DMS79 (cell line): ENCODE measurements at regions not wholly inside any gene's neighbourhood (a gene's known extent, or its start where the extent isn't known, plus 50 kb on each side); places are given as distances from the start of the nearest gene placed in this dataset.

Experiments
- DNase-seq: peaks from one replicate; lab custom pipeline; 2025; lab: John Stamatoyannopoulos, UW

- no peak for DNase-seq
Observed at GRCh38 chr12:132393991-132394949, 64.9 kb upstream of the GALNT9 start.

DNA sequence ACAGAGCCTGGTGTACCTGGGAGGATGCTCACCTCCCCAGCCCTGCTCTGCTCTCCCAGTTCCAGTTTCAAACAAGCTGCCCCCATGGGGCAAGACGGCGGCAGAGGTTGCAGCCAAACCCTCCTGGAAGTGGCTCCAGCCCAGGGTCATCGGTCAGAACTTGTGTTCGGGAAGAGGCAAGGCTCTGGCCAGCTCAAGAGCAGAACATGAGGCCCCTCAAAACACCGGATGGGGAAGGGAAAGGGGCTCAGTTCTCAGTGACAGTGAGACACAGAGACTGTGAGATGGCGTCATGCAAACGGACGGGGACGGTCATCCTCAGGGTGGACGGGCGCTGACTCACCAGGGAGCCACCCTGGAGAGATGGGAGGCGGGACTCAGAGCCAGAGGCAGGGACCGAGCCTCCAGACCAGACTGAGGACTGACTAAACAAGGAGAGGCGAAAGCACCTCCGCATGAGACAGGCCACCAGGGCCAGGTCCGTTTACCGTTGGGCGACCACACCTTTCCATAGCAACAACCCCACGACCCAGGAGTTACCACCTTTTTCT, 63.9 kb upstream of the GALNT9 start:
- no peak for DNase-seq

DNA sequence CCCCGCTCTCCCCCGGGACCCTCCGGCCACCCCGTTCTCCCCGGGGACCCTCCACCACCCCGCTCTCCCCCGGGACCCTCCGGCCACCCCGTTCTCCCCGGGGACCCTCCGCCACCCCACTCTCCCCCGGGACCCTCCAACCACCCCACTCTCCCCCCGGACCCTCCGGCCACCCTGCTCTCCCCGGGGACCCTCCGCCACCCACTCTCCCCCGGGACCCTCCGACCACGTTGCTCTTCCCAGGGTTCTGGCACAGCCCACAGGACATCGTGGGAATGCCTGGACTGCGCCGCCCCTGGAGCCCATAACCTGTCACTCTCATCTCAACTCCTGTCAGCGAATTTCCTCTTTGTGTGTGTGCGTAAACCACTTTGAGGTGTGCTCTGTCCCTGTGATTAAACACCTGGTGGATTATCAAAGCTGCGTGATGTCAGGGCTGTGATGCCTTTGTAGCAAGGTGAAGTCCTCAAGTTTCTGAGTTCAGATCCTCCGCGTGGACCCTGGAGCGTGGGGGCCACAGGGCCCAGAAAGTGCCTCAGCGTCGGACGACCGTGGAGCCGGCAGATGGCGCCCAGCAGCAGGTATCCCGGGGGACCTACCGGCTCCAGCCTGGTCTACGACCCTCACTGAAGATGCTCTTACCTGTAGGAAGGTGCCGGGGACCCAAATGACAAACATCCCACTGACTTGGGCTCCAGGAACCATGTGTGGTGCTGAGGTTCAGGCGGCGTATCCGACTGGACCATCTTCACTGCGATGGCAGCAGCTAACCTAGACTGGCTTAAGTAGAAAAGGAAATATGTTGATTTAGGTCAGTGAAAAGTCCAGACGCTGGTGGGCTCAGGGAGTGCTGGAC, 63.2 kb upstream of the GALNT9 start:
- DNase-seq: no peak

GRCh38 chr12:132391326-132392041, 62.1 kb upstream of the GALNT9 start:
- DNase-seq: no peak

DNA sequence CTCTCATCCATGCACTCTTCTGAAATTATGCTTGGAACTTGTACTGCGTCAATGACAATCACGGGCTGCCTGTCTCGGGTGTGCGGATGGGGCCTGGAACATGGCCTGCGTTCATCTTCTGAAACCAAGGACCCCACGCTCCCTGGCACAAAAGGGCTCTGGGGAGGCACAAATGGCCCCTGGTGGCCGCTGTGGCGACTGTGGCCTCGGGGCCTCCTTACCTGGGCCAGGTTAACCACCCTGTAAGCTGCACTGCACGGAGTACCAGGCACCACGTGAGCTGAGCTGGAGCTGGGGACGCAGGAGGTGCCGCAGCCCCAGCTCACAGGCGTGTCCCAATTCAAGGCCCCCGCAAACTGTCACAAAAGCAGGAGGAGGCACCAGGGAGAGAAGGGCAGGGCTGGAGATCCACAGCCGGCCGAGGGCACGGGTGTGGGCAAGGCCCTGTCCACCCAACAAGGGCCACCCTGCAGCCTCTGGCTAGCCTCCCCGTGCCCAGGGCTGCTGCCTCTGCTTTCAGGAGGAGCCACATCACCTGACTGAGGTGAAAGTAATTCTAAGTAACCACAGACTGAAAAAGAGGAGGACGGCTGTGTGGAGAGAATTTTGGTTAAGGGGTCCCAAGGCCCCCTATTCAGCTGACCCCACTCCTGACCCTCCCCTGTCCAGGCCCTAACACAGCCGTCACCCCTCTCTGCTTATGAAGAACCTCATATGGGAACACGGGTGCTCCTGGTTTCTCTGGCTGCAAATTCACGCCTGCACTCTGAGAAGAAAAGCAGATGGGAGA, 61.1 kb upstream of the GALNT9 start:
- DNase-seq: no peak

DNA sequence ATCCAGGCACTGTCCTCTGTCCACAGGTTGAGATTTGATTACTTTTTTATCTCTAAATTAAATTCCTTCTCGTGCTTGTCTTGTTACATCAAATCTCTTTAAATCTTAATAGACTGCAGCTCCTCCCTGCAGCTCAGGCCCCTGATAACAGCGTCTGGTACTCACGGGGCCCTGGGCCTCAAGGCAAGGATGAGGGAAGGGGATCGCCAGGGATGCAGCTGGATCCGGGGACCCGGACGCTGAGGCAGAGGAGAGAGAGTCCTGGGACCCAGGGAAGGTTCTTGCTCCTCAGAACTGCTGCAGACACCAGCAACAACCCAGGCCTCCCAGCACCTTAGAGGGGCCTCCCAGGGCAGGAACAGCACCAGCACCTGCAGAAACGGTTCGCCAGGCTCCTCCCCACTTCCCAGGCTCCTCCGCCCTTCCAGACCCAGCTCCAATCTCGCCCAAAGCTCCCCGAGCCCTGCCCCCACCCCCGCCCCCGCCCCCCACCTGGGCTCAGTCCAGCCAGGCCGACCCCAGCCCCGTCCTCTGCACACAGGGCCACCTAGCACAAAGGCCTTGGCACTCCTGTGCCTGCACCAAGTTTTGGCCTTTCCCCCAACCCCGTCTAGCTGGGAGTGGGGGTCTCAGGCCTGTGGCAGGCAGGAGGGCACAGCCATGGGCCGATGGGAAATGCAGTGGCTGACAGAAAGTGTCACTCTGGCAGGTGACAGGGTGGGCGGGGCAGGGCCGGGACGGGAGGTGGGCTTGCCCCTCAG, 60.3 kb upstream of the GALNT9 start:
- DNase-seq: no peak

GRCh38 chr12:132389026-132389425, 59.6 kb upstream of the GALNT9 start:
- no peak for DNase-seq

DNA sequence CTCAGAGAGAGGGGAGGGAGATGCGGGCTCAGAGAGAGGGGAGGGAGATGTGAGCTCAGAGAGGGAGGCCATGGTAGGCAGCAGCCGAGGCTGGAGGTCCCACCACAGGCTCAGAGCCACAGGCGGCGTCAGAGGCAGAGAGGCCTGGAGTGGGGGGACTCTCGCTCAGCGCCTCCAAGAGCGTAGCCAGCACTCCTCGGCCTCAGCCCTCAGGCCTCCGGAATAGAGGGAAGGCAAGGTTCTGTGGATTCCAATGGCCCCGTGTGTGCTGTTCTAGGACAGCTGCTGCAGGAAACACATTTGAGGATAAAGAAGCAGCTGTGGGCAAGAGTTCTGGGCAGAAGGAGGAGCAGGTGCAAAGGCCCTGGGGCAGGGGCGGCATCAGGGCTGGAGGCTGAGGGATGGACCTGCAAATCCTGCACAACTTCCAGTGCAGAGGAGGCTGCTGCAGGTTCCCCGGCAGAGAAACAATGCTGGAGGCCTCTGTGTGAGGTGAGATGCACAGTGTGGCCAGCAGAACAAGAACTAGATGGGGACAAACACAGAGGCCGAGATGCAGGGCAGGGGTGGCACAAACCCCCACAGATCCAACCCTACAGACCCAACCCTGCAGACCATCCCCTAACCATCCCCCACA, 59.1 kb upstream of the GALNT9 start:
- no peak for DNase-seq

- DNase-seq: no peak
Observed at GRCh38 chr12:132386926-132387497, 57.6 kb upstream of the GALNT9 start.

GRCh38 chr12:132385923-132386751, 56.7 kb upstream of the GALNT9 start:
- DNase-seq: no peak

DNA sequence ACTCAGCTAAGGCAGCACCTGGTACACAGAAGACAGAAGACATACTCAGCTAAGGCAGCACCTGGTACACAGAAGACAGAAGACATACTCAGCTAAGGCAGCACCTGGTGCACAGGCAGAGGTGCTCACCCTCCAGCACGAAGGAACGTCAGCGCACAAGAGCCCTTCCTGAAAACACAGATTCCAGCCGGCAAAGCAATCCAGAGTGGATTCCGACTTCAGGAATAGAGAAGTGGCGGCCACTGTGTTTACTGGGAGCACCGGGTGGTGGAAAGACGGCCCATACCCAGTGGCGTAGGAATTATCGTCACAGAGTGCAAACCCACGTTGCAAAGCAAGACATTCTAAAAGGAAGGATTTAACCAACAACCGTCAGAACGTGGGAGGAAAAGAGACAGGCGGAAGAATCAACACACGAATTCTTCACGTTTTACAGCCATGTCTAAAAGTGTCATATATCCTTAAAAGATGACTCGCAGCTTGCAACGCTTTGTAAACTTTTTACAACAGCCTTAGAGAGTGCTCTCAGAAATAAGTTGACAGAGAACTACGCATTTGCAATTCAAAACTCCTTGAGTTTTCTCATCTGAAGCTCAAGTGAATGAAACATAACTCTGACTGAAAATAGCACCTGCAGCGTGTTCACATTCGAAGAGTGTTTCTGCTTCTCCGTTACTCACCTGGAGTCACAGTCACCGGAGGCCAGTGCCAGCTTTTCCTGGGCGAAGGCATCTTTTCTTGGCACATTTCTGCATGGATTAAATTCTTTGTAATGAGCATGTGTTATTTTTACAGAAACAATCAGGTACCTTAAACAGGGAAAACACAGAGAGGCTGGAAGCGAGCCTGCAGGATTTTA, 55.8 kb upstream of the GALNT9 start:
- DNase-seq: no peak

DNA sequence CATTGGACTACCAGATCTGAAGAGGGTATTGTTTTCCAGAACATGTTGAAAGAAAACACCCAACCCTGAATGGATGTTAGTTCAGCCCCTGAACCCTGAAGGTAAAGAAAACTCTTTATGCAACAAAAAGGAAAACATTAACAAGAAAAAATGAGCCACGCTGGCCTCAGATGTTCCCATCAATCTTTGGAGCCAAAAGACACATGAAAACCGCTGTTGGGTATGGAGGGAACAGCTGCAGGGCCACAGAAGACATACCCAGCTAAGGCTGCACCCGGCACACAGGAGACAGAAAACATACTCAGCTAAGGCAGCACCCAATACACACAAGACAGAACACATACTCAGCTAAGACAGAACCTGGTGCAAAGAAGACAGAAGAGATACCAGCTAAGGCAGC, 51.3 kb upstream of the GALNT9 start:
- no peak for DNase-seq

DNA sequence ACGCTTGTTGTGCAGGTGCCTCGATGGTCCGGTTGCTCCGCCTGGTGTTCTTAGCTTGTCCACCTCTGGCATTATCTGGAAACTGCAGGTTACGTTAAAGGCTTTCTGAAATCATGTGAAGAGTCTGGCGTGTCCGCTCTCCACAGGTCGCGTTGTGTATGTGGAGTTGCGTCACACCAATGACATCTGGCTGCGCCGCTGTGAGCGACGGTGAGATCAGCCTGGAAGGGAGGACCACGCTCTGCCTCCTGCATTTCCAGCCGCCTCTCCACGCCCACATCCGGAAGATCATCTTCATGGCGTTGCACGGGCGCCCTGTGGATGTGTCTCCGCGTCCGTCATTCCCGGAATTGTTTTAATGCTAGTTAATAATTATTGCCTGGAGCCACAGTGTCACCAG, 50.6 kb upstream of the GALNT9 start:
- no peak for DNase-seq

GRCh38 chr12:132379576-132379975, 50.2 kb upstream of the GALNT9 start:
- no peak for DNase-seq
